ENCODE measurements at regions not wholly inside any gene's neighbourhood (a gene's known extent, or its start where the extent isn't known, plus 50 kb on each side); places are given as distances from the start of the nearest gene placed in this dataset.

DNA sequence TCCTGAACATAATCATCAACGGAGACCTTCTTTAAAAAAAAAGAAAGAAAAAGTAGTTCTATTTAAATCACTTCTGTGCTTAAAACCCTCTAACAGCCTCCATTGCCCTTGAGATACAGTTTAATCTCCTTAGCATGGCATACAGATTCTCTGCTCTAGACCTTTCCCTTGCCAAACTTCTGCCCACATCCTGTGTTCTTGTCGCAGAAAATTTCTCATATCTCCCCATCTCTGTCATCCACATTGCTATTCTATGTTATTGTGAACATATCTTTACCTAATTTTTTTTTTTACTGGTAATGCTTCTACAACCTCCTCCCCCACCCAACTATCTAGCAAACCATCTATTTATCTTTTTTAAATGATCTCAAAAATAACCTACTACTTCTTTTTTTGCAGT is 135.7 kb upstream of the PROX1 start:
- no peak for TF ChIP-seq SIN3A (IDR thresholded peaks at IDR 0.05; ENCODE audit: borderline replicate concordance, insufficient read depth, low read length)
- TF ChIP-seq, protein P1, sequence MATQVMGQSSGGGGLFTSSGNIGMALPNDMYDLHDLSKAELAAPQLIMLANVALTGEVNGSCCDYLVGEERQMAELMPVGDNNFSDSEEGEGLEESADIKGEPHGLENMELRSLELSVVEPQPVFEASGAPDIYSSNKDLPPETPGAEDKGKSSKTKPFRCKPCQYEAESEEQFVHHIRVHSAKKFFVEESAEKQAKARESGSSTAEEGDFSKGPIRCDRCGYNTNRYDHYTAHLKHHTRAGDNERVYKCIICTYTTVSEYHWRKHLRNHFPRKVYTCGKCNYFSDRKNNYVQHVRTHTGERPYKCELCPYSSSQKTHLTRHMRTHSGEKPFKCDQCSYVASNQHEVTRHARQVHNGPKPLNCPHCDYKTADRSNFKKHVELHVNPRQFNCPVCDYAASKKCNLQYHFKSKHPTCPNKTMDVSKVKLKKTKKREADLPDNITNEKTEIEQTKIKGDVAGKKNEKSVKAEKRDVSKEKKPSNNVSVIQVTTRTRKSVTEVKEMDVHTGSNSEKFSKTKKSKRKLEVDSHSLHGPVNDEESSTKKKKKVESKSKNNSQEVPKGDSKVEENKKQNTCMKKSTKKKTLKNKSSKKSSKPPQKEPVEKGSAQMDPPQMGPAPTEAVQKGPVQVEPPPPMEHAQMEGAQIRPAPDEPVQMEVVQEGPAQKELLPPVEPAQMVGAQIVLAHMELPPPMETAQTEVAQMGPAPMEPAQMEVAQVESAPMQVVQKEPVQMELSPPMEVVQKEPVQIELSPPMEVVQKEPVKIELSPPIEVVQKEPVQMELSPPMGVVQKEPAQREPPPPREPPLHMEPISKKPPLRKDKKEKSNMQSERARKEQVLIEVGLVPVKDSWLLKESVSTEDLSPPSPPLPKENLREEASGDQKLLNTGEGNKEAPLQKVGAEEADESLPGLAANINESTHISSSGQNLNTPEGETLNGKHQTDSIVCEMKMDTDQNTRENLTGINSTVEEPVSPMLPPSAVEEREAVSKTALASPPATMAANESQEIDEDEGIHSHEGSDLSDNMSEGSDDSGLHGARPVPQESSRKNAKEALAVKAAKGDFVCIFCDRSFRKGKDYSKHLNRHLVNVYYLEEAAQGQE (IDR thresholded peaks at IDR 0.05; ENCODE audit: insufficient read depth in 1 of 2, low read depth in 2 of 2, low read length in 2 of 2): no peak
